Inflammatory macrophage treated with lipopolysaccharide for 1 hour (primary cell): ENCODE measurements at regions not wholly inside any gene's neighbourhood (a gene's known extent, or its start where the extent isn't known, plus 50 kb on each side); places are given as distances from the start of the nearest gene placed in this dataset.
"Not testable (repeated sequence)": the region's sequence is repeated elsewhere in the genome, so short reads cannot be mapped to it uniquely, and the experiment has no call there.

ENCODE experiments used
- DNase-seq, 2 donors: peaks; one replicate each; pipeline ENCODE4 v3.0.0-alpha.2; 2020 to 2022

DNA sequence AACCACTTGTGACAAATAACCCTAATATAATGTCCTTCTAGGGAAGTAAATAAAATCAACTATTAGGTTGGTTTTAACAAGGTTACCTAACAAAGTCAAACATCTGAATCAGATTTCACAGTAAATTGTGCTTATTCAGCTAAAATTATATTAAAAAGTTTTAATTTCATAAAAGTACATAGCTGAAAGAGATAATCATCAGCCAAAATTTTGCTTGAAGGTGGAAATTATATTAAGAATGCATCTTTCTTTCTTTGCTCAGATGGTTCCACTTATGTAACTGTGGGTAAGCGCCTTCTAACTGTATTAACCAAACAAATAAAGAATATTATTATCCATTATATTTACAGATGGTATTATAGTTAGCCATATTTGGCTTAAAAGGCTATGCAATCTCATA lies 2840.3 kb upstream of the PCDH20 start:
- DNase-seq, result no peak

GRCh38 chr13:64248371-64249065 lies 2832.9 kb upstream of the PCDH20 start:
- no peak for DNase-seq

- DNase-seq, result no peak
Measured at GRCh38 chr13:64239372-64239771, 2823.7 kb upstream of the PCDH20 start.

DNA sequence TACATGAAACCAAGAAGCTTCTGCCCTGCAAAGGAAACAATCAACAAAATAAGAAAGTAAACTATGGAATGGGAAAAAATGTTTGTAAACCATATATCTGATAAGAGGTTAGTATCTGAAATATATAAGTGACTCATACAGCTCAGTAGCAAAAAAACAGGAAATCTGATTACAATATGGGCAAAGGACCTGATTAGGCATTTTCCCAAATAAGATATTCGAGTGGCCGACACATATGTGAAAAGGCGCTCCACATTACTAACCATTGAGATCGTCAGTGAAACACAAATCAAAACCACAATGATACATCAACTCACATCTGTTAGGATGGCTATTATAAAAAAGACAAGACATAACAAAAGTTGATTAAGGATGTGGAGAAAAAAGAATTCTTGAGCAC lies 2818.6 kb upstream of the PCDH20 start:
- DNase-seq, result no peak

DNA sequence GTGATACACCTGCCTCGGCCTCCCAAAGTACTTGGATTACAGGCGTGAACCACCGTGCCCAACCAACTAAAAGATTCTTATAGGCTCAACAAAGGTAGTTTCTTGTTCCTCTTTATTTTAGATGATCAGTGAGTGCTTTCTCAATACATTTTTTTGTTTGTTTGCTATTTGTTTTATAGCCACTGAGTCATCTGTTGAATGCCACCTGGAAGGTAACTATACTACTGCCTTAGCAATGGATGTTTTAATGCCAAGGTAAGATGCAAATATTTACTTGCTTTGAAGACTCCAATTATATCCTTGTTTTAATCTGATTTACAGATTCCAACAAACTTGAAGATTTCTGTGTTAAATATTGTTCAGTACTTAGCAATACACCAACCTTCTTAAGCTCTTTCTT lies 2807.4 kb upstream of the PCDH20 start:
- no peak for DNase-seq

DNA sequence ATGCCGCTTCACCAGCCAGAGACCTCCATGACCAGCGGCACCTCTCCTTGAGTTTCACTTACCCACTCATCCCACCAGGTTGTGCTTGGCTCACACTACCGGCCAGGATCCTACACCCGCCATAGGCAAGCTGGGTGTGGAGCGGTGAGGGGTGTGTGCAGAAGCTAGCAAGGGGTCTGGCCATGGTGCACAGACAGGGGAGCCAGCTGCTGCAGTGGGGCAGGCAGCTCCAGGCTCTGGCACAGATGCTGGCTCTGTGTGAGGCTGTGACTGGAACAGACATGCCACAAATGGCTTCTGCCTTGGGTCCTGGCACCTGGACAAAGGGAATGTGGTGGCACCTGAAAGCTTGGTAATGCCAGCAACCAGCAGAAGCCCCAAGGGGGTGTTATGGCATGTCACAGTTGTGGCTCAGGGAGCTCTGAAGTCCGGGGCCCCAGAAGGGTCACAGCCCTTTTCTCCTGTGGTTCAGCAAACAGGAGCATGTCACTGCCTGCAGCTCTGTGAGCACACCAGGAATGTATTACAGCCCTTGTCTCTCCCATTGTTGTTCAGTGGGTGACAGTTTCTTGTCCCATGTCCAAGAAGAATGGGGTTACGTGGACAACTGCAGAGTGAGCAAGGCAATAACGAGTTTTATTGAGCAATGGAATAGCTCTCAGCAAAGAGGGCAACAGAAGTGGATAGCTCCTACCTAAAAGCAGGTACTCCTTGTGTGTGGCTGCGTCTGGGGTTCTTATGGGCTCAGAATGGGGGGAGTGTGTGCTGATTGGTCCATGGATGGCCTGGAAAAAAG lies 2791.0 kb upstream of the PCDH20 start:
- DNase-seq, result no peak

- DNase-seq, result no peak
Measured at GRCh38 chr13:64202517-64202916, 2786.9 kb upstream of the PCDH20 start.

GRCh38 chr13:64197232-64197631 lies 2781.6 kb upstream of the PCDH20 start:
- DNase-seq, result no peak

GRCh38 chr13:64186503-64187250 lies 2771.0 kb upstream of the PCDH20 start:
- DNase-seq, result no peak

GRCh38 chr13:64186071-64186470 lies 2770.4 kb upstream of the PCDH20 start:
- no peak for DNase-seq

- no peak for DNase-seq
Measured at GRCh38 chr13:64180756-64181155, 2765.1 kb upstream of the PCDH20 start.

- no peak for DNase-seq
Measured at GRCh38 chr13:64165826-64166225, 2750.2 kb upstream of the PCDH20 start.

DNA sequence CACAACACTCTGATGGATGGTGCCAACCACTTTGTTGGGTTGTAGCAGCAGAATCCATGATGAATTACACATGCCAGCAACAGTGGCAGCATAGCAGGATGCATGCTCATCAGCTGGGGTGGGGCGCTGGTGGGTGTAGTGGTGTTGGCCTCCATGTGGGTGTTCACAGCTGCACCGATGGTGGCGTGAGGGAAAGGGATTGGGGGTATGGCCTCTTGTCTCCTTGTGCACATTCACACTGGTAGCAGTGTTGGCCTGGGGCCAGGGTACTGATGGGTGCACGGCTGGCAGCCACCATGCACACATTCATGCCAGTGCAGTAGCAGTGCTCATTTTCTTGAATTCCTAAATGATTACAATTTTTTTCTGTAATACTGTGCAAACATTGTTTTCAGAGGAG lies 2748.8 kb upstream of the PCDH20 start:
- DNase-seq, result no peak

- DNase-seq, result no peak
Measured at GRCh38 chr13:64160479-64160878, 2744.8 kb upstream of the PCDH20 start.

- no peak for DNase-seq
Measured at GRCh38 chr13:64158908-64159307, 2743.3 kb upstream of the PCDH20 start.

- no peak for DNase-seq
Measured at GRCh38 chr13:64154514-64154913, 2738.9 kb upstream of the PCDH20 start.

- DNase-seq, result no peak
Measured at GRCh38 chr13:64130600-64130999, 2715.0 kb upstream of the PCDH20 start.

- DNase-seq, result no peak
Measured at GRCh38 chr13:64130171-64130570, 2714.5 kb upstream of the PCDH20 start.

DNA sequence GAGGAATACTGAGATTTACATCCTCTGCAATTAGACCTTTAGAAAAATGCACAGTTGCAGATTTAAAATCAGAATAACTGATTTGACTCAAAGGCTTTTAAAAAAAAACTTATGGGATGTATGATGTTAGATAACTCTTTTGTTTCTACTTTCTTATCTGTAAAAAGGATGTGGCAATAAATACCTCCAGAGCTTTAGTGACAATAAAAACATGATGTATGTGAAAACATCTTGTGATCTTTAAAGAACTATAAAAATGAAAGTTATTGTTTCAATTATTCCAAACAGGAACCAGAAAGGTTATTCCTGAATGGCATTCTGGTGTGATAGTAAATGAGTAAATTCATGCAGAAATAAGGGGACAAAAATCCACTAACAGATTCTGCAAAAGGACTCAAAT lies 2712.2 kb upstream of the PCDH20 start:
- DNase-seq, result no peak

- DNase-seq, result no peak
Measured at GRCh38 chr13:64127192-64127591, 2711.5 kb upstream of the PCDH20 start.

DNA sequence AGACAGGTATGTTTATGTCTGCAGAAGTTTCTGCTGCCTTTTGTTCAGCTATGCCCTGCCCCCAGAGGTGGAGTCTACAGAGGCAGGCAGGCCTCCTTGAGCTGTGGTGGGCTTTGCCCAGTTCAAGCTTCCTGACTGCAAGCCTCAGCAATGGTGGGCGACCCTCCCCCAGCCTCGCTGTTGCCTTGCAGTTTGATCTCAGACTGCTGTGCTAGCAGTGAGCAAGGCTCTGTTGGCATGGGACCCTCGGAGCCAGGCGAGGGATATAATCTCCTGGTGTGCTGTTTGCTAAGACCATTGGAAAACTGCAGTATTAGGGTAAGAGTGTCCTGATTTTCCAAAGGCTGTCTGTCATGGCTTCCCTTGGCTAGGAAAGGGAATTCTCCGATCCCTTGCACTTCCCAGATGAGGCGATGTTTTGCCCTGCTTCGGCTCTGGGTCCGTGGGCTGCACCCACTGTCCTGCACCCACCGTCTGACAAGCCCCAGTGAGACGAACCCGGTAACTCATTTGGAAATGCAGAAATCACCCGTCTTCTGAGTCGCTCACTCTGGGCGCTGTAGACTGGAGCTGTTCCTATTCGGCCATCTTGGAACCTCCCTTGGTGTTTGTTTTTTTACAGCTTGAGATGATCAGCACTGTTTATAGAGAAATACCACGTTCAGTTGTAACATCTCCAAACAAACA lies 2705.5 kb upstream of the PCDH20 start:
- not testable (repeated sequence) for DNase-seq

DNA sequence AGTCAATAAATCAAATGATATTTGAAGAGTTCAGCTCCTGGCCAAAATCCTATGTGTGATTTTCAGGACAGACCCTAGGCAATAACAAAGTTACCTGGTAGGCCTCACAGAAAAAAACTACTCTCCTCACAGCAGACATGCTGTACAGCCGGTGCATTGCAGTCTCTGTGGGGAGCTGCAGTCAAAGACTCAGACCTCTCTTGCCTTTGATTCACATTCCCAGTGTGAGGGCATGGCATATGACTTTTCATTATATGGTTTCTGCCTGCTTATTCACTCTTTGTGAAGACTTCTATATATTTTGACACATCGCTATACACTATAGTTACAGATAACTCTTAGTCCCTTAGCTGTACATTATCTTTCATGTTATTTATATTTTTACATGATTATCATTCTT lies 2684.3 kb upstream of the PCDH20 start:
- no peak for DNase-seq

DNA sequence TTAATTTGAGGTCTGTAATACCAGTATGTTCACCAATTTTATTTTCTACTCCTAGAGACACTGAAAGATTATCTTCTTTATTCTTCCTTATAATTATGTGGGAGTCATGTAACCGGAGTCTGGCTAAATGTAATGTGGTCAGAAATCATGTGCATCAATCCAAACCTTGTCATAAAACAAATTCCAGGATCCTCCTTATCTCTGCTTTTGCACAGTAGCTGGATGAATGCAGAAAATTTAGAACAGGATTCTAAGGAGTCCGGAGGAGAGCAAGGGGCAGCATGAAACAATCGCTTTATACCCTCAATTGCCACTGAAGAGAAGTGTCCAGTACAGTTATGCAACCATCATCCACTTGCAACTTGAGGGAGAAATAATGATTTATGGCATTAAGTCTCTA lies 2674.7 kb upstream of the PCDH20 start:
- no peak for DNase-seq
